HG02884 (cell line): ENCODE measurements at regions not wholly inside any gene's neighbourhood (a gene's known extent, or its start where the extent isn't known, plus 50 kb on each side); places are given as distances from the start of the nearest gene placed in this dataset.

ENCODE experiments used
- ATAC-seq: cut with Tn5 transposase; IDR thresholded peaks from one replicate; pipeline ENCODE4 v1.9.1; 2021; ENCODE audit warnings: mild to moderate bottlenecking, moderate library complexity; ENCODE audit not compliant: unreplicated experiment

DNA sequence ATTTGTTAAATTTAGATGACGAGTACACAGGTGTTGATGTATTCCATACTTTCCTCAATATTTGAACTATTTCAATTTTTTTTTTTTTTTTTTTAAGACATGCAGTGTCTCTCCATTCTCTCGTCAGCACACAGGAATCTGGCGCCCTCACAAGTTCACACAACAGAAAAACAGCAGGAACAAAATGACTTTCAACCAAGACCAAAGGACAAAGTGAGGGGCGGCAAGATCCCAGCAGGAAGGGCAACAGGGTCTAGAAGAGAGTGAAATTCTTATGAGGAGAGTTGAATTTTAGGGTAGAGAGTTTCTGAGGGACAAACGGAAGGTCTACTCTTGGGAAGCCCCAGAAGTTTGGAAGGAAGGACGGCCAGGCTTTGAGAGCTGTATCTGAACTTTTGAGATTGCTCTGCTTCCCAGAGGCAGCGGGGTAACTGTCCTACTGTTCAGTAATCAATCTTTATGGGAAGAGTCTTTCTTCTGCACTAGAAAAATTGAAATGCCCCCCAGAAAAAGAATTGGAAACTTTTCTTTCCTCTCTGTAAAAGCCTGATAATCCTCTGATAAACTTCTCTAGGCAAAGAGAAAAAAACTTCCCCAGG is 760.2 kb downstream of the RAB28 start:
- ATAC-seq = no peak

DNA sequence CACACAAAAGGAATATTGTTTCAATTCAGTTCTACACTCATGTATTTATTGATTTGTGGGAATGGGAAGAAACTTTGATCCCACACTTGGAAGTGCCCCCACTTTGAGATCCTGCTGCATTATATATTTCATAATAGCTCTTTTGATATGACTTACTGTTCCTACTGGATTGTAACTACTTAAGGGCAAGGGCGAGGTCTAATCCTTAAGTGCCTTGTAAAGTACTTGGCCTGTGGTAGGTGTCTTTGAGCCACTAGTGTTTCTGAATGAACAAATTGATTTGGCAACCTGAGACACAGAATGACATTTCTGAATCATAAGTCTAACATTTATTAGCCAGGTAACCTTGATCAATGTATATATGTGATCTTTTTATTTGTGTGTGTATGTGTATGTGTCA is 767.2 kb downstream of the RAB28 start:
- no peak for ATAC-seq

DNA sequence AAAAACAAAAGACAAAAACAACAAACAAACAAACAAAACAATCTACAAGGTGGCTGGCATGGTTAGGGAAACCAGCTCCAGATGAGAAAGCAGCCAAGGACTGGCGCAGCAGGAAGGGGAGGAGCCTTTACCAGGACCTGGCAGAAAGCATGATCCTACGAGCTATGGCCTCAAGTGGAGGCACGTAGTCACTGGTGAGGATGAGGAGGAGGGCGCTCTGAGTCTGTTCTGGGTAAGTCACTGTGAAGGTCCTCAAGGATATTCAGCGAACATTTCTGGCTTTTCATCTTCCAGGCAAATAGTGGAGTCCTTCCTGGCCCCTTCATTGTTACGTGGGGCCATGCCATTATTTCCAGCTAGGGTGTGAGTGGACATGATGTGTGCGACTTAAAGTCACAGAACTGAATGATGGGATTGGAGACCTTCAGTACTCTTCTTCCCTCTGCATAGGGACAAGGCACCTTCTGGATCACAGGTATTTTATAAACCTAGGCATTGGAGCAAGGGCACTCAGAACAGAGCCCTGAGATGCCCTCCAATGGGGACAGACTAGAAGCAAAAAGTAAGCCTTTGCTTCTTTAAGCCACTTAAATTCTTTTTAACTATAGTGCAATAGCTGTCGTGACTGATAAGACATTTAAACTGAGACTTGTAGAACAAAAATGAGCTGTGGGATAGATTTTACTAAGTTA is 771.3 kb downstream of the RAB28 start:
- ATAC-seq = no peak

DNA sequence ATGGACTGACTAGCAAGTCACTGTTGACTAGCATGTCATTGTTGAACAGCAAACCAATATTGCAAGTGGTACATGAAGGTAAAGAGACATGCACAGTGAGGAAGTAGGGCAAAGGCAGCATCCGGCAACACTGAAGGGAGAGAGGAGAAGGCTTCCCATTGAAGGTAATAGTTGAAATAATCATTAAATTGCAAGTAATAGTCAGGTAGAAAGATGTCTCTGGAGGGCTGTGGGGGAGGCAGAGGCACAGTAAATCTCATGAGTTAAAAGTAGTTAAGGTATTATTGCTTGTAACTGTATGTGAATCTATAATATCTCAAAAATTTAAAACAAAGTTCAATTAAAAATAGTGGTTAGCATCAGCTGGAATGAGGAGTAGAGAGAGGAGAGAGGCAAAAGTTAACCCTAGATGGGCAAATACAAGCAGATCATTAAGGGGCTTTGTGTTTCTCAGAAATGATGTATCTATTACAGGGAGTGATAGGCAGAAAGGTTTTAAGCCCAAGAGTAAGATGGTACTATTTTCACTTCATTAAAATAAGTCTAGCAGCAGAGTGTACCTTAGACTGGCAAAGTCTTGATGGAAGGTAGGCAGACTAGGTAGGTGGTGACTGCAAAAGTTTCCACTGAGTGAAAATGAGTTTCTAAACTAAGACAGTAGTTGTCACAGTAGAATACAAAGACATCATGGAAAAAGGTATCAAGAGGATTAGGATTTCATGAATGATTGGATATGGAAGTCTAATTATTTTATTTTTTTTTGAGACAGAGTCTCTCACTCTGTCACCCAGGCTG is 776.6 kb downstream of the RAB28 start:
- ATAC-seq = no peak

DNA sequence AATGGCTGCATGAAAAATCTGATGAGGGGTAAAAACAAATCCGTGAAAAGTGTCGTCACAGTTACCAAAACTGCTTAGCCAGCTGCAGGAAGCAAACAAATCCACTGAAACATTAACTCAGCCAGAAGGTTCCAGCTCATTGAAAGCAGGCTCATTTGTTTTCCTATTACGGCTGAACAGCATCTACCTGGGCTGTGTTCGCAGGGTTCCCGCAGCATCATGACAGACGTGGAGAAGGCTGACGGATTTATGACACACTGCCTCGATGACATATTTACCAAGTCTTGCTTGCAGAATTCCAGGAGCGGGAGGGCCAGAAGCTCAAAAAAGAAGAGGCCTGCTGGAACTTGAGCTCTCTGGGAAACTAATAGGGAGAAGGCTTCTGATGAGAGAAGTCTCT is 781.1 kb downstream of the RAB28 start:
- ATAC-seq = no peak

DNA sequence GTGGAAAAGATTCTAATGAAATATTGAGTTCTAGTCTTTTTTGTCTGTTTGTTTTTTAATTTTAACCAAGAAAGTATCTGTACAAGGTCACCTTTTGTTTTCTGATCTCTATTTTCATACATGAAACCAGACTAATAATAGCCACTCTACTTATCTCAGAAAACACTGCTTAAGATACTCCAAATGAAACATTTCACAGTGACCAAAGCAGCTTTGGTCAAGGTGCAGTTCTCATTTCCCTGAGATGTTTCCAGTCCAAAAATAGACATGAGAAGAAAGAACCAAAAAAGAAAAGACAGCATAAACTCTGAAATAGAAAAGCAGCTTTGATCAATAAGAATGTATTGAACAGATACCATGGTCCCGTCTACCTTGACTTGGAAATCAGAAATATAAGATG is 782.8 kb downstream of the RAB28 start:
- ATAC-seq = peak; percentile 50

DNA sequence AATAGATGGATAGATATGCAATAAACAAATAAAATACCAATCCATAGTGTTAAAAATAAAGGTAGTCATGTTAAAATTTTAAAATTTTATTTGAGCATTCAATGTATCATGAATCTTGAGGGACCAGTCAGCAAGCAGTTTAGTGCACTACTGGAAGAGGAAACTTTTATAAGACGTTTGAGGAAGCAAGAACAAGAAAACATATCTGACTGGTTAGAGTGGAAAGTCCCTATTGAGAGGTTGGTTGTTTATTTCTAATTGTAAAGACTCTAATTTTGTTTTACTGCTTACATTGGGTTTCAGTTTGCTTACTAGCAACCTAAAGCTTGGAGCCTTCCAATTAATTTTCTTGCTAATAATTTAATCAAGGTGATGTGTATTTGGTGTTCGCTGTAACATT is 786.2 kb downstream of the RAB28 start:
- peak; percentile 74 for ATAC-seq

DNA sequence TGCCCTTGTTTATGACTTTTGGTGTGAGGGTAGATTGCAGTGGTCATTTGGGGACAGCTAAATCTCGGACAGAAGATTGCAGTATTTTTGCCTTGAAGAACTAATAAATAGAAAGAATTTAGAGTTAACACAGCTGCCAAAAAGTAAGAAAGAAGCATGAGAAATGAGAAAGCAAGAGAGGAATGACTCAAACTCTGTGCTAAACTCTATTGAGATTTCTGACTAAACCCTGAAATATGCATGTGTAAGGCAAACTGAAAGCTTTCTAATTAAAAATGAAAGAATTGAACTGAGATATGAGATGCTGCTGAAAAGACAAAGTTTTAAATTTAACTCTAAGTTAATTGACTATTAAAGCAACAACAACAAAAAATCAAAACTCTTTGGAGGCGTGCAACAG is 791.3 kb downstream of the RAB28 start:
- no peak for ATAC-seq

DNA sequence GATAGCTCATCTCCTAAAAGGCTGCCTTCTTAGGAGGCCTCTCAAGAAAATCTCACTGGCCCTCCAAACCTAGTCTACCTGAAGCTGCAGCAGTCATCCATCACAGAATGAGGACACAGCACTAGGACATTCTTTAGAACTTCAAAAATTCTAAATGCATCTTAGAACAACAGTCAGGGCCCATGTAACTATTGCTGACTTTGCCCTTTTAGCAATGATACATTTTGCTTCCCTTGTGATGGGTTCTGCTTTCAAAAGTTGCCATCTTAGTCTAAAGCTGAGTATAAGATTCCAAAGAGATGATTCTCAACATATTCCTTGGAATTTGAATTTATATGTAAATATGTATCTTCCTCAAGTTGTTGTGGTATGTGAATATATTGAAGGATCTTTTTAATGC is 793.0 kb downstream of the RAB28 start:
- no peak for ATAC-seq

DNA sequence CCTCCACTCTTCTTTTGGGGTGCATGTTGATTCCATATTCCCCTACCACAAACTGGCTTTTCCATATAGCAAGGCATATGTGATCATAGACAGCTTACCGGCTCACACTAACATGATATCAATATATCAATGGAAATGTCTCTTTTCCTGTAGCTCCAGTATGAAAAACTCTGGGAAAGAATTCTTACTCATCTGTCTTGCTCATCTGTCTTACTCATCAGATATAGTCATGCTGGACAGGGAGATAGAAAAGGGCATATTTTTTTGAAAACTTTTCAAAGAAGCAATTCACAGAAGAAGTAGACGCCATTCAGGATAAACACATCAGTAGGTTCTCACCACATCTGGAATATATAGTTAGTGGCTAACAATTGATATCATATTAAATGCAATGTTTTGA is 794.7 kb downstream of the RAB28 start:
- no peak for ATAC-seq

DNA sequence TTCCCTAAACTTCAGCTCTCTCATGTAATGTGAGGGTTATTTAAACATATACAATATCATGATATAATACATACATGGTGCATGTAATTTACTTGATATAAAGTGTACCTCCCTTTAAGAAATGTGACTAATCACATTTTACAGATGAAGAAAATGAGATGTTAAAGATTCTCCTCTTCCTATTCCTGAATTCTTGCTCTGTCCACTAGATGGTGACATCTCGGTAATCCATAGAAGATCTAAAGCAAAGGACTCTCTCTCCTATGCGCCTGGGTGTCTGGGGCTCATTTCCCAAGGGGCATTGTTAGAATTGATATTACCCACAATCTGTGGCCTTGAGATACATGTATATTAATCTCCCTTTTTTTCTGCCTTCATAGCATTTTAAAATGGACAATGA is 804.9 kb downstream of the RAB28 start:
- no peak for ATAC-seq

DNA sequence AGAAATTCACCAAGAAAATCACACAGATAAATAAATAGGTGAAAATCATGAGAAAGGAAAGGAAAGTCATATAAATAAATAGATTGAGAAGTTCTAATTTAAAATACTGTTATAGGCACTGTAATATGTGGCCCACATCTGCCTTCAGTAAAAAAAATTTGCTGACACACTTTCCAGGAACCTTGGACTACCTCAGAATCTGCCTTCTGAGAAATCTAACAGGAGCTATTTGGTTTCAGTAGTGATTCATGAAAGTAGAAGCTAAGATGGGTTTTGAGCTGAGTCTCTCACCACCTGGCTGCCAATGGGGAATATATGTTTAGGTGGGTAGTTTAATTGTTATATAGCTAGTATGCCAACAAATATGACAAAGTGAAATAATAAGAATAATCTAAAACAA is 810.0 kb downstream of the RAB28 start:
- ATAC-seq = no peak

DNA sequence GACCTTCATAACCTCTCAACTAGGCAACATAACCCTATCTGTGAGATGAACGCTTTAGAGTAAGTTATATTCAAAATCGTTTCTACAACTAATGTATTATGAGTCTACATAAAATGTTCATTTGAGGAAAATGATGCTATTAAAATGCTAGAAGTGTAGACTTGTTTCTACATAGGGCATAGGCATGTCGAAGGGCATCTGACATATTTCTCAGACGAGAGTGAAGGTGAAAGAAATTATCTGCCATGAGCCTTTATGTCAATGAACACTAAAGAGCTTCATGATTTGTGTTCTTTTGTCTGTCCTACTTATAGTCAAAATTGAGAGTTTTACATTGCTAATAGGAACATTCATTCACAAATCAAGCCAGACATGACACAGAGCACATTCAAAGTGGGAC is 811.8 kb downstream of the RAB28 start:
- no peak for ATAC-seq

DNA sequence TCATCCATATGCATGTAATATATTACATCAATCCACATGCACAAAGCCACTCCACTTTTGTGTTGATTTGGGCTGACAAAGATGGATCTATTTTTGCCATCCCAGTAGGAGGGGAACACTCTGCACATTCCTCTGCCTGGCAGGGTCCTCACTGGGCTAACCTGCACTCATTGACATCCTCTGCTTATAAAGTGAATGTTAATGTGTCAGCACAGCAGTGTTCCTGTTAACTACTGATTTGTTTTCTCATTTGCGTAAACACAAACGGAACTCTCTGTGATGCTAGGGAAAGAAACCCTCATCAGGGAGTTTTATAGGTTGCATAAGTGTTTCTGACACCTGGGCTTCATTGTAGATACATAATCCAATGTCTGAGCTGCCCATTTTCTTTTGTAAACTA is 826.0 kb downstream of the RAB28 start:
- no peak for ATAC-seq

DNA sequence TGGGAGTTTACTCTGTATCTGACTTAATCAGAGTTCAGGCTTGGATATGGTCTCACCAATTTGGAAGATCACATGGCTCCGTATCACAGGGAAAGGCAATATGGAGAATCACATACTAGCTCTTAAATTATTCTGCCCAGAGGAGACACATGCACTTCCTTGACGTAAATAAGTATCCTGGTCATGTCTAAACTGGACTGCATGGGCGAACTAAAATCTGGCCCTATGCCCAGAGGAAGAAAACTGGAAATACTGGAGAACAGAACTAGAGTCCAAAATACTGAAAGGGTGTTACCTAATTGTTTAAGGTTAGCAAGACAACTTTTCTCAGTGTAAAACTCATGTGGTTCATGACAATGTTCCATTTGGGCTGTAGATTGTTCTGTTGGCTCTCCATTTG is 832.3 kb downstream of the RAB28 start:
- ATAC-seq = no peak

DNA sequence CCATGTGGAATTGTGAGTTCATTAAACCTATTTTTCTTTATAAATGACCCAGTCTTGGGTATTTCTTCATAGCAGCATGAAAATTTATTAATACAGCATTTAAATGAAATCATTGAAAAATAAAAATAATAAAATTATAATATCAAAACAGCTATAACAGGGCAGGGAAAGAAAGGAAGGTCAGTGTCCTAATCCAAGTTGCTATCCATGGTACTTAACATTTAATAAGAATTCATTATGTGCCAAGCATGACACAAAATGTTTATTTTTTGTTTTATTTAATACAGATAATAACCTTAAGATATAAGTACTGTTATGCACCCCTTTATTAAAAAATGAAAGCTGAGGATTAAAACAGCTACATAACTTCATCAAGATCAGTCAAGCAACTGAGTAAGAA is 838.4 kb downstream of the RAB28 start:
- no peak for ATAC-seq

DNA sequence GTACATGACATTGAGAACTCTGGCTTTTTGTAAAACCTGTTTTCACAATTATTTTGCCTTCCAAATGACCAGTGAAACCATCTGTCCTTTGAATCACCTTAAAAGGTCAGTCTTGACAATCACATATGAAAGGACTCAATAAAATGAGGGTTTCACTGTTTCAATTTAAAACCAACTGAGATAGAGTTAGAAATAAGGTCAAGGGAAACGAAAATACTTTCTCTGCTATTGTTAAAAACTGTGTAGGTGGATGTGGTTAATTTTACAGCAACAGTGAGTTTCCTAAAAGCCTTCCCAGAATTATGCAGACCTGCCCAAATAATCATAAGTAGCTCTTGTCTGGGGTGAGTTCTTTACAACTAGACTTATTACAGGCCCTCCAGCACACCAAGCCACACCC is 839.9 kb downstream of the RAB28 start:
- no peak for ATAC-seq

DNA sequence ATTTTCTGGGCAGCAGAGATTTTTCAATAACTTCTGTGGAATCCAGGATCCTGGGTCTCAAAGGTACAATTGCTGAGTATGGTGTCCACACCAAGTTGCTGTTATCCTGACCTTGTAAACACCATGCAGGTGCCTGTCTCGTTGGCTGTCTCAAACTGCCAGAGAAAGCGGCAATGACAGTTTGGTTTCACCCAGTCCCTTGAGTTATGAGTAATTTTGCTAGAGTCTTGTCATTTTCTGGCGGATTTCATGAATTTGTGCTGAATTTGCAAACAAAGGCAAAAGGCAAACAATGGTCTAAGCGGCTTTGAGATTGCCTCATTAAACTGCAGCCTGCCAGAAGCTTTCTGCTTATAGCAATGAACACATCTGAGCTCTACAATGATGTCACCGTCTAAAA is 847.9 kb downstream of the RAB28 start:
- ATAC-seq = no peak

DNA sequence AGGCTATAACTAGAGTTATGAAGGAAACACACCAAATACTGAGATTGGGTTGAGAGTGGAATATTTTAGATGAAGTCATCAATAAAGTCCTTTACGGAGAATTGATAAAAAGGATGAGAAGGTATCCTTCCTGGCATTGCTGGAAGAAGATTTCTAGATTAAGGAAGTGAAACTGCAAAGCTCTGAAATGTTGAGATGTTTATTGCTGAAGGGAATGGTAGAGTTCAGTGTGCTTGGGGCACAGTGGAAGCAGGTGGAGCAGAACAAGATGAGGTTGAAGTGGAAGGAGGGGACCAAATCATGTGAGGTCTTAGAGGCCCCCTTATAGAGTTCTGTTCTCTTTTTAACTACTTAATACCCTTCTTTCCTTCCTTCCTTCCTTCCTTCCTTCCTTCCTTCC is 848.5 kb downstream of the RAB28 start:
- ATAC-seq = no peak

DNA sequence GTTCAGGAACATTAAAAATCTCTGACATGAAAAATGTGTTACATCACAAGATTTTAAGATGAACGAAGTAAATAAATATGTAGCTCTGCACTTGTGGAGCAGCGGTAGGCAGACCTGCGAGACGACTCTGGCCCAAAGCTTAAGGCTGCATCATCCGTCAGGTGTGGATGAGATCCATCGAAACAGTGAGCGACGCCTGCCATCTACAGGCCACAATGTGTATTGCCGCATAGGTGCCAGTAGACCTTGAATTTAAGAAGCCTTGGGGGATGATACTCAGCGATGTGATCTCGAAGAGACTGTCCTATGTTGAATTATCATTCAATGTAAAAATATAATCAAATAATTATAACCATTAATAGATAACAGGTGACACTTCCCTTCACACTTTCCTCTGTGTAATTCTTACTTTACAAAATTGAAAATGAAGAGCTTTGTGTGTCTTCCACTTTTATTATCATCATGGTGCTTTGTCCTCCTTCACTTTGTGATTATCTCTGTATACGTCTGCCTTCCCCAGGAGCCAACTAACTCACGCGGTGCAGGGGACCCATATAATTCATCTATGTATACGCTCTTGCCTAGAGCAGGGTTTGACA is 851.0 kb downstream of the RAB28 start:
- peak; percentile 98 for ATAC-seq

DNA sequence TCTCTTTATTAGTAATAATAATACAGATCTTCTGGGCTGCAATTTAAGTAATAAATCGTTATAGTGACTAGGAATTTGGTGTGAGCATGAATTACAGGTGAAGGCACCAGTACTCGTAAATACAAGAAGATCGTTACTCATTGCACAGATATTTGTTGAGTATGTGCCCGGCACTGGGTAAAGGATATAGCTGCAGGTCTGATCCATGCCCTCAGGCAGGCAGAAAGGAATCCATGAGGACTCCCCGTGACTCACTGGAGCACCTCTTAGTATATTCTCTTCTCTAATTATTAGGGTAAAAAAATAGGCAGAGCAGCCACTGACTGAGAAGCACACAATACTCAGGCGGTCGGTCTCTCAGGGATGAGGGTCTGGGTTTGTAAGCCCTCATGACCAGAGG is 868.3 kb downstream of the RAB28 start:
- no peak for ATAC-seq

DNA sequence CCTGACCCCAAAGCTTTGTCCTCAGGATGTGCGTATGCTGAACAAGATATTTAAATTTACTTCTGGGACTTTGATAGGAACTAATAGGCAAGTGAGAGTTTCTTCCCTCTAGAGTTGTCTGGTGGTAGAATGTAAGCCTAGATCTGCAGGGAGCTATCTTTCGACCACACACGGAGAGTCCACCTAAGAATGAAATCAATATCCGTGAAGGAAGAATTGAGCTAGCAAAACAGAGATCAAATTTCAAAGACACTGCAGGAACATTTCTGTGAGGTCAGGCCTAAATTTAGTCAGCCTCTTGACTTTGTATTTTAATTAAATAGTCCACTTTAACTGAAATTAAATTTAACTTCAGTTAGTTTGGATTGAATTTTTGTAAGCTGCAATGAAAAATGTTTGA is 871.3 kb downstream of the RAB28 start:
- ATAC-seq = no peak
